Thyroid gland (tissue), 4 donors: ENCODE measurements at regions not wholly inside any gene's neighbourhood (a gene's known extent, or its start where the extent isn't known, plus 50 kb on each side); places are given as distances from the start of the nearest gene placed in this dataset.

Source experiments
- POLR2A ChIP-seq, 2 donors: fragments of 450-650 bp; IDR thresholded peaks; one replicate each; pipeline ENCODE4 v1.6.1; 2017; ENCODE audit warnings: antibody characterized with exemption in 2 of 2, mild to moderate bottlenecking in 2 of 2, moderate library complexity in 1 of 2
- TF ChIP-seq, protein P1 (sequence below), 6 experiments: fragments of 200-600 bp in 3 of 6; fragments of 450-650 bp in 3 of 6; sonication (generic) in 3 of 6; IDR thresholded peaks; one replicate each; pipeline ENCODE4 v1.5.1; 2016 to 2019; ENCODE audit warnings: antibody characterized with exemption in 6 of 6, mild to moderate bottlenecking in 2 of 6, inconsistent platforms in 1 of 6, moderate library complexity in 1 of 6

DNA sequence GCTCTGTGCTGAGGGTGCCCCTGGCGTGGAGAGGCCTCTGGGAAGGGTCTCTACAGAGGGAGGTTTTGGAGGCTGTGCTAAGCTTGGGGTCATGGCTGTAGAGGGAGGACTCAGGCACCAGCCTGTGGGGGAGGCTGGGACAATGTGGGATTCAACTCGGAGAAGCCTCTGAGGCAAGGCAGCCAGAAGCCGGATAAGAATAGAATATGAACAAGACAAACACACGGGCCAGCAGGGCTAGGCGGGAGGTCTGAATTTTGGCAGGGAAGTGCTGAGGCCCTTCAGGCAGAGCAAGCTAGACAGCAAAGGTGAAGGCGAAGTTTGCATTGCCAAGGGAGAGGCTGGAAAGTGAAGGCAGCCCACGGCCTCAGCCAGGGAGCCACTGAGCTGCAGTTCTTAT lies 612.1 kb upstream of the NR2F2 start:
- TF ChIP-seq, protein P1, sequence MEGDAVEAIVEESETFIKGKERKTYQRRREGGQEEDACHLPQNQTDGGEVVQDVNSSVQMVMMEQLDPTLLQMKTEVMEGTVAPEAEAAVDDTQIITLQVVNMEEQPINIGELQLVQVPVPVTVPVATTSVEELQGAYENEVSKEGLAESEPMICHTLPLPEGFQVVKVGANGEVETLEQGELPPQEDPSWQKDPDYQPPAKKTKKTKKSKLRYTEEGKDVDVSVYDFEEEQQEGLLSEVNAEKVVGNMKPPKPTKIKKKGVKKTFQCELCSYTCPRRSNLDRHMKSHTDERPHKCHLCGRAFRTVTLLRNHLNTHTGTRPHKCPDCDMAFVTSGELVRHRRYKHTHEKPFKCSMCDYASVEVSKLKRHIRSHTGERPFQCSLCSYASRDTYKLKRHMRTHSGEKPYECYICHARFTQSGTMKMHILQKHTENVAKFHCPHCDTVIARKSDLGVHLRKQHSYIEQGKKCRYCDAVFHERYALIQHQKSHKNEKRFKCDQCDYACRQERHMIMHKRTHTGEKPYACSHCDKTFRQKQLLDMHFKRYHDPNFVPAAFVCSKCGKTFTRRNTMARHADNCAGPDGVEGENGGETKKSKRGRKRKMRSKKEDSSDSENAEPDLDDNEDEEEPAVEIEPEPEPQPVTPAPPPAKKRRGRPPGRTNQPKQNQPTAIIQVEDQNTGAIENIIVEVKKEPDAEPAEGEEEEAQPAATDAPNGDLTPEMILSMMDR (IDR thresholded peaks at IDR 0.05): no peak
- no peak for TF ChIP-seq POLR2A (IDR thresholded peaks at IDR 0.05)
